ENCODE measurements at regions not wholly inside any gene's neighbourhood (a gene's known extent, or its start where the extent isn't known, plus 50 kb on each side); places are given as distances from the start of the nearest gene placed in this dataset.
"Not testable (repeated sequence)": the region's sequence is repeated elsewhere in the genome, so short reads cannot be mapped to it uniquely, and the experiment has no call there.

- H3K9ac ChIP-seq (ENCODE audit: insufficient read depth, low read length, poor library complexity, severe bottlenecking) = no peak overlapping the region
- no peak for DNase-seq
- H3K27me3 ChIP-seq (ENCODE audit: control insufficient read depth in 2 of 2, insufficient read depth in 2 of 2, low read length in 2 of 2) = no peaks in the 10 kb centered on the region
- Mint-ChIP-seq H3K4me3 (no peak overlapping the region), H3K4me1 (no peaks in the 10 kb centered on the region), H3K36me3 (no peaks in the 10 kb centered on the region), H3K9me3 (peaks cover 0 to 20% (median 5%) of the 10 kb centered on the region in 7 donors), H3K27me3 (ENCODE audit: low read depth in 3 of 3) (no peaks in the 10 kb centered on the region), H3K27ac (no peak overlapping the region)
- peaks cover 0 to 5% of the 10 kb centered on the region in 2 donors for H3K9me3 ChIP-seq (replicated peaks in 1 of 2; ENCODE audit: control insufficient read depth in 1 of 2, insufficient read depth in 1 of 2, low read length in 2 of 2)
- no peak for TF ChIP-seq CTCF (IDR thresholded peaks at IDR 0.05)
- no peaks in the 10 kb centered on the region for H3K36me3 ChIP-seq (replicated peaks in 1 of 2; ENCODE audit: control insufficient read depth in 1 of 2, insufficient read depth in 2 of 2, low read length in 2 of 2)
- no peaks in the 10 kb centered on the region for H4K20me1 ChIP-seq (ENCODE audit: insufficient read depth, low read length)
- H3K4me2 ChIP-seq (replicated peaks; ENCODE audit: extremely low read depth, low read length, poor library complexity, severe bottlenecking) = no peak overlapping the region
- H3K27ac ChIP-seq (ENCODE audit: low read depth in 1 of 2, low read length in 2 of 2) = no peak overlapping the region
- no peaks in the 10 kb centered on the region for H3K79me2 ChIP-seq (ENCODE audit: insufficient read depth, low read length)
- intact Hi-C loops (cut with micrococcal nuclease) = no loop called here
- WGBS (ENCODE audit: insufficient coverage) = 81% methylated on average over 2 of the region's 4 CpGs
- H3K4me3 ChIP-seq (replicated peaks in 1 of 3; ENCODE audit: low read depth in 2 of 3, low read length in 3 of 3) = no peak overlapping the region
- H3K4me1 ChIP-seq (ENCODE audit: control insufficient read depth in 1 of 2, insufficient read depth in 2 of 2, low read length in 2 of 2) = no peaks in the 10 kb centered on the region
- no peak overlapping the region for H2AFZ ChIP-seq (ENCODE audit: insufficient read depth, low read depth, low read length, poor library complexity, severe bottlenecking)
These were observed 368.0 kb upstream of the AGA start for GRCh38 chr4:177810220-177810619.

- WGBS (ENCODE audit: insufficient coverage) = 100% methylated on average over 4 of the region's 4 CpGs
- H3K79me2 ChIP-seq (ENCODE audit: insufficient read depth, low read length); DNase-seq; H3K4me1 ChIP-seq (ENCODE audit: control insufficient read depth in 1 of 2, insufficient read depth in 2 of 2, low read length in 2 of 2); H3K9ac ChIP-seq (ENCODE audit: insufficient read depth, low read length, poor library complexity, severe bottlenecking); H4K20me1 ChIP-seq (ENCODE audit: insufficient read depth, low read length); H3K36me3 Mint-ChIP-seq; H3K27me3 Mint-ChIP-seq (ENCODE audit: low read depth in 3 of 3); H2AFZ ChIP-seq (ENCODE audit: insufficient read depth, low read depth, low read length, poor library complexity, severe bottlenecking); intact Hi-C loops (cut with micrococcal nuclease); H3K4me1 Mint-ChIP-seq; H3K4me2 ChIP-seq (replicated peaks; ENCODE audit: extremely low read depth, low read length, poor library complexity, severe bottlenecking); H3K27ac Mint-ChIP-seq; H3K27me3 ChIP-seq (ENCODE audit: control insufficient read depth in 2 of 2, insufficient read depth in 2 of 2, low read length in 2 of 2); H3K27ac ChIP-seq (ENCODE audit: low read depth in 1 of 2, low read length in 2 of 2); H3K4me3 ChIP-seq (replicated peaks in 1 of 3; ENCODE audit: low read depth in 2 of 3, low read length in 3 of 3); H3K36me3 ChIP-seq (replicated peaks in 1 of 2; ENCODE audit: control insufficient read depth in 1 of 2, insufficient read depth in 2 of 2, low read length in 2 of 2); H3K4me3 Mint-ChIP-seq: not testable (repeated sequence)
- peaks cover 0 to 17% of the 10 kb centered on the region in 2 donors for H3K9me3 ChIP-seq (replicated peaks in 1 of 2; ENCODE audit: control insufficient read depth in 1 of 2, insufficient read depth in 1 of 2, low read length in 2 of 2)
- H3K9me3 Mint-ChIP-seq = peaks cover 0 to 18% (median 9%) of the 10 kb centered on the region in 7 donors
These were observed 376.2 kb upstream of the AGA start for GRCh38 chr4:177818392-177818791.

All from CD14-positive monocyte (primary cell).